ENCODE measurements at regions not wholly inside any gene's neighbourhood (a gene's known extent, or its start where the extent isn't known, plus 50 kb on each side); places are given as distances from the start of the nearest gene placed in this dataset.
A peak's percentile ranks its signal among the peaks of the same experiment; 100 is the strongest.

- TF ChIP-seq RNF219 (CRISPR knock-in tag; IDR thresholded peaks at IDR 0.05): no peak
- TF ChIP-seq MYPOP (CRISPR knock-in tag; IDR thresholded peaks at IDR 0.05): no peak
- TF ChIP-seq KAT8 (CRISPR knock-in tag; IDR thresholded peaks at IDR 0.05): 0 out of 2 replicates have a peak, but pooled peaks have one; percentile 28
- no peak for TF ChIP-seq ZNF33A (CRISPR knock-in tag; IDR thresholded peaks at IDR 0.05; ENCODE audit: borderline replicate concordance)
- no peak for TF ChIP-seq RORA (CRISPR knock-in tag; IDR thresholded peaks at IDR 0.05)
- TF ChIP-seq HIC2 (CRISPR knock-in tag; IDR thresholded peaks at IDR 0.05; ENCODE audit: low read depth): no peak
- no peak for TF ChIP-seq LRRFIP1 (CRISPR knock-in tag; conservative IDR thresholded peaks at IDR 0.05)
- no peak for TF ChIP-seq DBP (CRISPR knock-in tag; IDR thresholded peaks at IDR 0.05; ENCODE audit: not compliant biosample characterization)
- TF ChIP-seq ZMYM4 (CRISPR knock-in tag; IDR thresholded peaks at IDR 0.05): no peak
- no peak for TF ChIP-seq WIZ (CRISPR knock-in tag; IDR thresholded peaks at IDR 0.05)
- peak; percentile 21; the same call in 1 of the 2 replicates for TF ChIP-seq DRAP1 (CRISPR knock-in tag; IDR thresholded peaks at IDR 0.05)
- TF ChIP-seq EED (CRISPR knock-in tag; IDR thresholded peaks at IDR 0.05): no peak
- TF ChIP-seq ZNF589 (CRISPR knock-in tag; conservative IDR thresholded peaks at IDR 0.05): no peak
- no peak for TF ChIP-seq SCMH1 (CRISPR knock-in tag; IDR thresholded peaks at IDR 0.05; ENCODE audit: borderline replicate concordance)
- TF ChIP-seq RBM39 (IDR thresholded peaks at IDR 0.05; ENCODE audit: low read depth, low read length, poor library complexity, severe bottlenecking): no peak
- no peak for TF ChIP-seq ZNF484 (CRISPR knock-in tag; IDR thresholded peaks at IDR 0.05; ENCODE audit: borderline replicate concordance, low read depth)
- TF ChIP-seq ATF2 (CRISPR knock-in tag; IDR thresholded peaks at IDR 0.05): 0 out of 2 replicates have a peak, but pooled peaks have one; percentile 28
- no peak for TF ChIP-seq ZNF619 (CRISPR knock-in tag; IDR thresholded peaks at IDR 0.05)
- TF ChIP-seq PTBP1 (IDR thresholded peaks at IDR 0.05; ENCODE audit: low read depth, low read length, poor library complexity, severe bottlenecking): no peak
- peak; percentile 82 for TF ChIP-seq SMC3 (IDR thresholded peaks at IDR 0.05; ENCODE audit: low read length)
Observed at GRCh38 chr12:123043536-123044001, 63.1 kb downstream of the ARL6IP4 start (continued).

Data from HepG2 (cell line).